ENCODE measurements at regions not wholly inside any gene's neighbourhood (a gene's known extent, or its start where the extent isn't known, plus 50 kb on each side); places are given as distances from the start of the nearest gene placed in this dataset.

DNA sequence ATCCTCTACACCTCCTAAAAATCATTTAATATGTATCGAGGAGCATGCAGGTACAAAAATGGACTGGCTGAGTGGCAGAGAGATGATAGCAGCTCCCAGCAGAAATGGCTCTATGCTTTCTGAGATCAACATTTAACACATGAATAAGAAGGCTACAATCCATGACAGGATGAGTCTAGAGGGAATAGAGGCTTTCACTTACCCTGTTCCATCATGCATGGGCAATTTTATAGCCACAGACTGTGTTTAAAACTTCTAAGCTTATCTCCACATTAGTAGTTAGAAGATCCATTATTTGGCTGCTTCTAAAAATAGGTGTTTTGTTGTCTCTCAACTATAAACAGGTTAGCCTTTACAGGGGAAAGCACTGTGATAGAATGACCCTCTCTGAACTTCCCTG lies 149.1 kb upstream of the ARHGAP28 start:
- H3K4me1 Mint-ChIP-seq (ENCODE audit: low read depth, unreplicated experiment): no peaks in the 10 kb centered on the region
- DNase-seq: no peak
- no peaks in the 10 kb centered on the region for H3K9me3 Mint-ChIP-seq (ENCODE audit: unreplicated experiment)
- TF ChIP-seq, protein P1, sequence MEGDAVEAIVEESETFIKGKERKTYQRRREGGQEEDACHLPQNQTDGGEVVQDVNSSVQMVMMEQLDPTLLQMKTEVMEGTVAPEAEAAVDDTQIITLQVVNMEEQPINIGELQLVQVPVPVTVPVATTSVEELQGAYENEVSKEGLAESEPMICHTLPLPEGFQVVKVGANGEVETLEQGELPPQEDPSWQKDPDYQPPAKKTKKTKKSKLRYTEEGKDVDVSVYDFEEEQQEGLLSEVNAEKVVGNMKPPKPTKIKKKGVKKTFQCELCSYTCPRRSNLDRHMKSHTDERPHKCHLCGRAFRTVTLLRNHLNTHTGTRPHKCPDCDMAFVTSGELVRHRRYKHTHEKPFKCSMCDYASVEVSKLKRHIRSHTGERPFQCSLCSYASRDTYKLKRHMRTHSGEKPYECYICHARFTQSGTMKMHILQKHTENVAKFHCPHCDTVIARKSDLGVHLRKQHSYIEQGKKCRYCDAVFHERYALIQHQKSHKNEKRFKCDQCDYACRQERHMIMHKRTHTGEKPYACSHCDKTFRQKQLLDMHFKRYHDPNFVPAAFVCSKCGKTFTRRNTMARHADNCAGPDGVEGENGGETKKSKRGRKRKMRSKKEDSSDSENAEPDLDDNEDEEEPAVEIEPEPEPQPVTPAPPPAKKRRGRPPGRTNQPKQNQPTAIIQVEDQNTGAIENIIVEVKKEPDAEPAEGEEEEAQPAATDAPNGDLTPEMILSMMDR (IDR thresholded peaks at IDR 0.05; ENCODE audit: partially characterized antibody, unreplicated experiment): no peak
- no peaks in the 10 kb centered on the region for H3K27me3 Mint-ChIP-seq (ENCODE audit: unreplicated experiment)
- no peaks in the 10 kb centered on the region for H3K36me3 Mint-ChIP-seq (ENCODE audit: unreplicated experiment)
- H3K27ac Mint-ChIP-seq (ENCODE audit: unreplicated experiment): no peak overlapping the region
- no peak overlapping the region for H3K4me3 Mint-ChIP-seq (ENCODE audit: unreplicated experiment)

- TF ChIP-seq, protein P1 (IDR thresholded peaks at IDR 0.05; ENCODE audit: partially characterized antibody, unreplicated experiment): no peak
- no peak for DNase-seq
- Mint-ChIP-seq H3K4me3 (ENCODE audit: unreplicated experiment) (no peak overlapping the region), H3K36me3 (ENCODE audit: unreplicated experiment) (no peaks in the 10 kb centered on the region), H3K27me3 (ENCODE audit: unreplicated experiment) (no peaks in the 10 kb centered on the region), H3K9me3 (ENCODE audit: unreplicated experiment) (no peaks in the 10 kb centered on the region), H3K4me1 (ENCODE audit: low read depth, unreplicated experiment) (no peaks in the 10 kb centered on the region), H3K27ac (ENCODE audit: unreplicated experiment) (no peak overlapping the region)
Observed at GRCh38 chr18:6589923-6590322, 139.6 kb upstream of the ARHGAP28 start.

DNA sequence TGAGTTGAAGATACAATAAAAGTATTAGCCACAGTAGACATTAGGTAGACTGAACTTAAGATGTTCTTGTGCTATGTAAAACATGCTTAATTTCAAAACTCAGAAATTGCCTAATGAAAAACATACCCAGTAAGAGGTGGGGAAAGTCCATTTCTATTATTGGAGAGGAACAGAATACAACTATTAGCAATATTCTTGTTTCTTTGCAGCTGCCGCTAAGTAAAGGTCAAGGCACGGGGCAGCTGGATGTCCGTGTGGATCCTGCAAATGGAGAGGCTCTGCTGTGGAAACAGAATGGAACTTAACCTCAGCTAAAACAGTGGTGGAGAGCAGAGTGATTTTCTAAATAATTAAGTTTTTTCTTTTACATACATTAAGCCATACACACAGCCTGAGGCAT lies 139.2 kb upstream of the ARHGAP28 start:
- H3K27me3 Mint-ChIP-seq (ENCODE audit: unreplicated experiment): no peaks in the 10 kb centered on the region
- DNase-seq: no peak
- H3K4me3 Mint-ChIP-seq (ENCODE audit: unreplicated experiment): no peak overlapping the region
- H3K4me1 Mint-ChIP-seq (ENCODE audit: low read depth, unreplicated experiment): no peaks in the 10 kb centered on the region
- no peaks in the 10 kb centered on the region for H3K9me3 Mint-ChIP-seq (ENCODE audit: unreplicated experiment)
- H3K27ac Mint-ChIP-seq (ENCODE audit: unreplicated experiment): no peak overlapping the region
- TF ChIP-seq, protein P1 (IDR thresholded peaks at IDR 0.05; ENCODE audit: partially characterized antibody, unreplicated experiment): no peak
- H3K36me3 Mint-ChIP-seq (ENCODE audit: unreplicated experiment): no peaks in the 10 kb centered on the region

GRCh38 chr18:6591491-6591890 lies 138.0 kb upstream of the ARHGAP28 start:
- Mint-ChIP-seq H3K4me1 (ENCODE audit: low read depth, unreplicated experiment) (no peaks in the 10 kb centered on the region), H3K9me3 (ENCODE audit: unreplicated experiment) (no peaks in the 10 kb centered on the region), H3K27me3 (ENCODE audit: unreplicated experiment) (no peaks in the 10 kb centered on the region), H3K4me3 (ENCODE audit: unreplicated experiment) (no peak overlapping the region), H3K27ac (ENCODE audit: unreplicated experiment) (no peak overlapping the region), H3K36me3 (ENCODE audit: unreplicated experiment) (no peaks in the 10 kb centered on the region)
- TF ChIP-seq, protein P1 (IDR thresholded peaks at IDR 0.05; ENCODE audit: partially characterized antibody, unreplicated experiment): no peak
- no peak for DNase-seq

DNA sequence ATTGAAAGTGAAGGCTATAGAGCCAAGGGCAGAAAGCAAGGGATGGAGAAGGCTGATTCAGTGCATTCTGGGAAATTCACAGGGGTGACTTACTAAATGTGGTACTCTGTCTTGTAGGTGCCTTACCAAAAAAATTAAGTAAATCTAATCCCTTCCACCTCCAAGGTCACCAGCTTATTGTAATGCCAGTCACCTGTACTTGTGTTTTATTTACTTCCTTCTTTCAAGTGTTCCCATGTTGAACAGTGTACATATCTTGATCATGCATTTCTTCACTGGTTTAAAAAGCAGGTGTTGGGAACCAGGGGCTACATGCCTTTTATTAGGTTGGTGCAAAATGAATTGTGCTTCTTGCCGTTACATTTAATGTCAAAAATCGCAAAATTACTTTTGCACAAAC lies 137.0 kb upstream of the ARHGAP28 start:
- H3K27me3 Mint-ChIP-seq (ENCODE audit: unreplicated experiment): no peaks in the 10 kb centered on the region
- TF ChIP-seq, protein P1 (IDR thresholded peaks at IDR 0.05; ENCODE audit: partially characterized antibody, unreplicated experiment): no peak
- H3K27ac Mint-ChIP-seq (ENCODE audit: unreplicated experiment): no peak overlapping the region
- H3K36me3 Mint-ChIP-seq (ENCODE audit: unreplicated experiment): no peaks in the 10 kb centered on the region
- no peaks in the 10 kb centered on the region for H3K9me3 Mint-ChIP-seq (ENCODE audit: unreplicated experiment)
- H3K4me3 Mint-ChIP-seq (ENCODE audit: unreplicated experiment): no peak overlapping the region
- no peaks in the 10 kb centered on the region for H3K4me1 Mint-ChIP-seq (ENCODE audit: low read depth, unreplicated experiment)
- no peak for DNase-seq

Data from glutamatergic neuron (in vitro differentiated cells).